ENCODE measurements at regions not wholly inside any gene's neighbourhood (a gene's known extent, or its start where the extent isn't known, plus 50 kb on each side); places are given as distances from the start of the nearest gene placed in this dataset.

DNA sequence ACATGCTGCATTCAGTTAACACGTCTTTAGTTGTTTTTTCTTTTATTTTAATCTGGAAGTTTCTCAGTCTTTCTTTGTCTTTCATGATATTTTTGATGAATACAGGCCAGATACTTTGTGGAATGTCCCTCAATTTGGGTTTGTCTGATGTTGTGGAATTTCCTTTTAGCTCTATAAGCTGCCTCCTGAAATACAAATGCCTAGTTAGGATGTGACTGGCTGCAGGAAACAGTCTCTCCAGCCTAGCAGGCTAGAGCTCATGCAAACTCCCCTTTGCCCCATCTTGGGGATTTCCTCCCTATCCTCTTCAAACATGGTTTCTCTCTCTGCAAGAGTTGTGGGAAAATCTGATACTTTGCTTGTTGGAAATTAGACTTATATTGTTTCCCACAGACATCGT lies 89.3 kb upstream of the JAG1 start:
- H3K4me3 ChIP-seq (ENCODE audit: low read length) = no peak overlapping the region
- no peak for DNase-seq (ENCODE audit: low read depth, low spot score)

DNA sequence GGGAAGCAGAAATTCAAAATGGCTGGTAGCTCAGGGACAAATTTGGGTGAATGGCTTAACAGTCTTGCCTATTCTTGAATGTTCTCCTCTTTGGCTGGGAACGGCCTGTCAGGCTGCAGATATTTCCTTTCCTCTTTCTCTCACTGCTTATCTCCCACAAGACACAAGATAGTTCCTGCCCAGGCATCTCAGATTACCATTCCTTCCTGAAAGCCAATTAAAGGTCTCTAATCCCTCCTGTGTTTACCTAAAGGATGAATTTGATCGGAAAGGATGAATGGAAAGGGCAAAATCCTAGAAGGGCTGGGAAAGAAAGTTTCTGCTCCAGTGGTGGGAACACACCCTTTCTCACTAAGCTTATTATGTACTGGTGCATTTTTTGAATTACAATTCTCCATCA lies 95.9 kb upstream of the JAG1 start:
- no peak for DNase-seq (ENCODE audit: low read depth, low spot score)
- H3K4me3 ChIP-seq (ENCODE audit: low read length) = no peak overlapping the region

DNA sequence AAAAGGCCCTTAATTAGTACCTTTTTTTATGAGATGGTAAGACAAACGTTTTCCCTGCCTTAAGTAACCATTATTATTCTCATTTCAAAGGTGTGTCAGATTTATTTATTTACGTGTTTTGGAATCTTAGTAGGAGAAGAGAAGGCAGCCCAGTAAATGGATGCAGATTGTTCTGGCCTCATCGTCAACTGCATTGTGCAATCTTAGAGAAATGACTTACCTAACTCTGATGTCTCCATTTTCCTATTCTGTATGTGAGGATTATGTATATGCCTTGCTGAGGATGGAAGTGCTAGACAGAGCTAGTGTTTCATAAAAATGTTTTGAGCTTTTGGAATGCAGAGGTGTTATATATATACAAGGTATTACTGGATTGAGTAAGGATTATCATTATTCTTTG lies 97.0 kb upstream of the JAG1 start:
- no peak overlapping the region for H3K4me3 ChIP-seq (ENCODE audit: low read length)
- no peak for DNase-seq (ENCODE audit: low read depth, low spot score)

DNA sequence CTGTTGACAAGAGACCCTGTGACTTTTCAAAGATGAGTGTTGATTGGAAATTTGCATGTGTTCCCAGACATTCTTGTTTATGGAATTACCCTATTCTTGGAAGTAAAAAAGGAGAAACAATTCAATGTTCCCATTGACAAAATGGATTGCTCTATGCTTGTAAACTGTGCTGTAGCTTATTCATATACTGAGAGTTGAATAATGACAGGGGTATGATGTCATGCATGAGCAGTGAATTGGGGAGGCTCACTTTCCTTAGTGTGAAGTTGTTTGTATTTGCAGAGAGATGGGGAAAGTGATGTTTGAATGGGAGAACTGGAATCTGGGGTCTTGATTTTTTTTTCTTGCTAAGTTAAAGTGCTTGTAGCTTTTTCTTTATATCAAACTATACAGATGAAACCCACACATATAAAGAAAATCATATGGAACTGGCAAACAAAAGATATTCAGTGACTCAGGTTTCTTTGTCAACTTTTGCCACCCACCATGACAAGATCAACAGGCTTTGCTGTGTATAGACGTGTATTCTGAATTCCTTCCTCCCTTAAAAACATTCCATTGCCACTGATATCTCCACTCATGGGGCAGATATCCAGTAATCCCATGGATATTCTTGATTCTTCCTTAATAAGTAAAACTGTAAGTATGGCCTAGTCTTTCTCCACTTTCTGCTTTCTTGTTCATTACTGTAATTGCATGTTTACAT lies 97.8 kb upstream of the JAG1 start:
- no peak overlapping the region for H3K4me3 ChIP-seq (ENCODE audit: low read length)
- DNase-seq (ENCODE audit: low read depth, low spot score) = no peak

DNA sequence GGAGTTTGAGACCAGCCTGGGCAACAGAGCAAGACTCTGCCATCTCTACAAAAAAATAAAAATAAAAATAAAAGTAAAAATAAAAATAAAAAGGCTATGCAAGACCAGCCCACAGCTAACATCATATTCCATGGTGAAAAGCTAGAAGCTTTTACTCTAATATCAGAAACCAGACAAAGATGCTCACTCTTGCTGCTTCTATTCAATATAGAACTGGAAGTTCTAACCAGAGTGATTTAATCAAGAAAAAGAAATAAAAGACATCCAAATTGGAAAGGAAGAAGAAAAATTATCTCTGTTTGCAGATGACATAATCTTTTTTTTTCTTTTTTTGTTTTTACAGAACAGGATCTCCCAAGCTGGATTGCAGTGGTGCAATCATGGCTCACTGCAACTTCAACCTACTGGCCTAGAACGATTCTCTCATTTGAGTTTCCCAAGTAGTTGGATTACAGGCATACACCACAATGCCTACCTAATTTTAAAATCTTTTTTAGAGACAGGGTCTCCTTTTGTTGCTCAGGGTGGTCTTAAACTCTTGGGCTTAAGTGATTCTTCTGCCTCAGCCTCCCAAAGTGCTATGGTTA lies 100.7 kb upstream of the JAG1 start:
- H3K4me3 ChIP-seq (ENCODE audit: low read length) = no peak overlapping the region
- DNase-seq (ENCODE audit: low read depth, low spot score) = no peak

DNA sequence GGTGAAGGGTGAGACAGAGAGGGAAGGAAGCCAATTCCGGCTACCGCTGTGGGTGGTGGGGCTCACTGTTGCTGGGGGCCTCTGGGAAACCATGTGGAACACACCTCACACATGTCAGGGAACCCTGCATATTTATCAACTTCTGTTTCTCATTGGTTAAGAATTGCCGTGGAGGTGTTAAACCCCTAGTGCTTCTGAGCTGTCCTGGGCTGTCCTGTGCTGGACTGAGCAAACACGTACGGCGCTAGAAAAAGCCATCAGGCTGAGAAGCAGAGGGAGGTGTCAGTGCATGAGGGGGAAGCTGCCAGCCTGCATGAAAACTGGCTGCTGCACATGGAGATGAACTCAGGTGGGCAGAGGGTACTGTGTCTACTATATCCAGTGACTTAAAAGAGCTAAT lies 103.9 kb upstream of the JAG1 start:
- no peak overlapping the region for H3K4me3 ChIP-seq (ENCODE audit: low read length)
- DNase-seq (ENCODE audit: low read depth, low spot score) = no peak

DNA sequence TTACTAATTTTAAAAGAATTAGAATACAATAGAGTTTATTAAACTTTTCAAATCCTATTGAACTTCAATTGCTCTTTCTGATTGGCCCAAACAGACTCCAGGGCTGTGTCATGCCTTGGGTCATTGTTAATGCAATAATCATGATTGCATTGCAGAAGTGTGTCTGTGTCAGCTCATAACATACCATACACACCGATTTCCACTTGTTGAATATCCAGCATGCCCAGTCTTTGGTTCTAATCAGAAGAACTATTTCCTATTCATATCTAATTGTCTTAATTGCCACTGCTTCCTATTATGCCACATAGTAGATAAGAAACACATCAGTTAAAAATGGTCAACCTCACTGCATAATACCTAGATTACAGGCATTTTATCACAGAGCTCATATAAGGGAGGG lies 106.1 kb upstream of the JAG1 start:
- DNase-seq (ENCODE audit: low read depth, low spot score) = no peak

DNA sequence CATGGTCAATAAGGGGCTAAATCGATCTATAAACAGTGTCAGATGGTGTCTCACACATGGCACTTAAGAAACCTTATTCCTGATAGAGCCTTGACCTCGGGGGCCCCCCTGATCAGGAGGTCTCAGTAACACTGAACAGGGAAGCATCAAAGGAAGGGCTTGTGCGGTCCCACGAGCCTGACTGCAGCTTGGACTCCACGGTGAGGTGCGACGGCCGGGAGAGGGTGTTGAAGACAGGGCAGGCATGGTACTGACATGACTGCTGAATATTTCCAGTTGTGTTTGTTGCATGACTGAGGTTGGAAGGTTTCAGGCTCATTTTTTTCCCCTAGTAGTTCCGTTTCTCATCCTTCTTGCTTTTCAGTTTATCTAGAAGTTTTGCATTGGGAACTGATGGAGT lies 107.1 kb upstream of the JAG1 start:
- no peak overlapping the region for H3K4me3 ChIP-seq (ENCODE audit: low read length)
- DNase-seq (ENCODE audit: low read depth, low spot score) = no peak

More for the DNA sequence above, 106.1 kb upstream of the JAG1 start:
- no peak overlapping the region for H3K4me3 ChIP-seq (ENCODE audit: low read length)

DNA sequence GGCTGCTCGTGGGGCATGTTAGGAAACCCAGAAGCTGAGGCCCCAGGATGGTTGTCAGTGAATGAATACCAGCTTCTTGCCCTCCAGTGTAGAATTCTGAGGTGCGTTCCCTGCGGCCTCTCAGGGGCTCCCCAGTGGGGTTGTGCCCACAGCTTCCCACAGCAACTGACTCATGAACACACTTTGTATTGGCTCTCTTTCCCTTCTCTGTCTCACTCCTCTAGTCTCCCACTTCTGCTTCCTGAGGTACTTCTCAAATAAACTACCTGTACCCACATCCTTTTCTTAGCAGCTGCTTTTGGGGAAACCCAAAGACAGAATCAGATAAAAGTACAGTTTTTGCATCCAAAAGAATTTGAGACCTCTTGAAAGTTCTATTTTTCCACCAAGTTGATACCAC lies 107.7 kb upstream of the JAG1 start:
- no peak for DNase-seq (ENCODE audit: low read depth, low spot score)
- no peak overlapping the region for H3K4me3 ChIP-seq (ENCODE audit: low read length)

DNA sequence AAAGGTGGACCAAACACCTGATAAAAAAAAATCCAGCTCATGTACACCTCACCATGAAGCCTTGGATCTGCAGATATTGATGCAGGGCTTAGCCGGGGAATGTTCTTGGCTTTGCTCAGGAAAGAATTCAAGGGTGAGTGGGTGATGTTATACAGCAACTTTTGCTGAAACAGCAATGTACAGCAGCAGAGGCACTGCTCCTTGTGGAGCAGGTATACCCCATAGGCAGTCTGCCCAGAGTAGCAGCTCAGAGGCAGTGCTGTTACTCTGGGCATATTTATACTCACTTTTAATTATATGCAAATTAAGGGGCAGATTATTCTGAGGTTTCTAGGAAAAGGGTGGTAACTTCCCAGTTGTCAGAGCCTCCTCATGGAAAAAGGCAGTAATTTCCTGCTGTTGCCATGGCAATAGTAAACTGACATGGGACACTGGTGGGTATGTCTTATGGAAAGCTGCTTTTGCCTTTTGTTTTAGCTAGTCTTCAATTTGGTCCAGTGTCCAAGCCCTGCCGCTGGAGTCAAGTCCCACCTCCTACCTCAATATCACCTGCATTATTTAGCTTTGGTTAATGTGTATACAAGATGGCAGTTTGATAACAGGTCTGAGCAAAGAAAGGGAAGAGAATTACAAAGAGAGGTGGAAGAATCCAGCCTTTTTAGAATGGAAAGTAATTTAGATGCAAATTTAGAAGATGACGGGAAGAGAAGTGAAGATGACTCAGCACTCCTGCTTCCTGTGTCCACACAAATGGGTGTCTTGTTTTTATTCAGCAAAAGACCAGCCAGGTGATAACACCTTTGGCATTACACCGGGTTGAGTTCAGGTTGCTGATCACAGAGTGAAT lies 110.1 kb upstream of the JAG1 start:
- DNase-seq (ENCODE audit: low read depth, low spot score) = no peak
- H3K4me3 ChIP-seq (ENCODE audit: low read length) = no peak overlapping the region

DNA sequence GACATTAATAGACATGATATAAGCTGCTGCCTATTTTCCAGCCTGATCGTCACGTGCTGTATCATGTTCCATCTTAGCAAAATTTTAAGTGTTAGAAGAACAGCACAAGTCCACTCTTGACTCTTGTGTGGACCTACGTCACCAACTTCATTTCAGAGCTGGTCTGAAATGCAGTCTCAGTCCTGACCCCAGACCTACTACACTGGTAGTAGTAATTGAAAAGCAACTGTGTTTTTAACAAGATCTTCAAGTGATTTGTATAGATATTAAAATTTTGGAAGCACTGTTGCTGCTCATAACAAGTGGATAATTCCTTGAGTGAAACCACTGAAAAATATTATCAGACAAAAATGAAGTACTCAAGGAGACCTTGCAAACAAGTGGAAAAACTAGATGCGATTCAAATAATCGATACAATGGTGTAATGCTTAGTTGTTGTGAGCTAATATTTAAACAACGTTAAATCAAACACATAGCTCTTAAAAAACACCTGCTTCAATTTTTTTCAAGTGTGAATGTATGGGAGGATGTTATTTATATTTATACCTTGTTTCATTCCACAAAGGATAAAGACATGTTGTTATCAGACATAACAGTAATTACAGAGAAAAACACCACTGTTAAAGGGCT lies 110.9 kb upstream of the JAG1 start:
- DNase-seq (ENCODE audit: low read depth, low spot score) = no peak
- no peak overlapping the region for H3K4me3 ChIP-seq (ENCODE audit: low read length)

DNA sequence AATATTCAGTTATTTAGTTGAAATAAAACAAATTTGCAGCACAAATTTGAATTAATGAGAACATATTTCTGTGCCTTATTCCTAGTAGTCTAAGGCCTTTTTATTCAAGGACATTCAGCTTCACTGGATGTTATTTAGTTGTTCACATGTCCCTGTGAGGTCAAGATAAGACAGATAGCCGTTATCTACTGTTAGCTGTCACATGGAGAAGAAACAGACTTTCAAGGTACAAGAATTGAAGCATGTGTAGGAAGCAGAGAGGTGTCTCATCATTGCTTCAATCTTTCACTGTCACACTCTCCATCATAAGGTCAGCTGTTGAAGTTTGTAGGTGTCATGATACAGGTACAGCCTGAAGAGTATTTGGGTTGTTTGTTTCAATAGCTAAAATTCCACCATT lies 112.9 kb upstream of the JAG1 start:
- H3K4me3 ChIP-seq (ENCODE audit: low read length) = no peak overlapping the region
- no peak for DNase-seq (ENCODE audit: low read depth, low spot score)

DNA sequence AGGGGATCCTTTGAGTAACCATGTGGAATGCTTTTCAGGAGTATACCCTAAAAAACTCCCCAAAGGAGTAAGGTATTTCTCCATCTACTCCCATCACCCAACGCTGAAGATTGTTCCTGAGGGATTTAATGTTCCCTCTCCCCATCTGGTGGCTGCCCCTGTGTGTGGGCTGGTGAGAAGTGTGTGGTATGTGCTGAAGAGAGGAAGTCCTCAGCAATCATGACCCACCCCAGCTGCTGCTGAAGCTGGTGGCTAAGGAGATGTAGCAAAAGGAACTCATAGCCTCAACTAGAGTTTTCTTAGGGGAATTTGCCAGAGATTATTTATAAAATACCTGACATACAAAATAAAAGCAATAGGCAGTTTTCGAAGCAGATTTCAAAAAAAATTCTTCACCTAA lies 114.3 kb upstream of the JAG1 start:
- no peak for DNase-seq (ENCODE audit: low read depth, low spot score)
- H3K4me3 ChIP-seq (ENCODE audit: low read length) = no peak overlapping the region

DNA sequence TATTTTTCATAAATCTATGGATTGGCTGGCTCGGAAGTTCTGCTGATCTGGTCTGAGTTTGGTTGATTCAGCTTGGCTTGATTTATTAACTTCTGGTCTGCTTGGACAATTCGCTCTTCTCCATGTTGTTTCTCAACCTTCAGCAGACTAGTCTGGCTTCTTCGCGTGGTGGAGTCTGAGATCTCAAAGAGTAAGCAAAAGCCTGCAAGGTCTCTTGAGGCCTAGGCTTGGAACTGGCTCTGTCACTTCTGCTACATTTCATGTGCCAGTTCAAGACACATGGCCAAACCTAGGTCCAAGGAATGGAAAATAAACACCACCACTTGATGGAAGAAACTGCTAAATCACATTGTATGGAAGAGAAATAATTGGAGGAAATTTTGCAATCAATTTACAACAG lies 115.1 kb upstream of the JAG1 start:
- no peak overlapping the region for H3K4me3 ChIP-seq (ENCODE audit: low read length)
- DNase-seq (ENCODE audit: low read depth, low spot score) = no peak

DNA sequence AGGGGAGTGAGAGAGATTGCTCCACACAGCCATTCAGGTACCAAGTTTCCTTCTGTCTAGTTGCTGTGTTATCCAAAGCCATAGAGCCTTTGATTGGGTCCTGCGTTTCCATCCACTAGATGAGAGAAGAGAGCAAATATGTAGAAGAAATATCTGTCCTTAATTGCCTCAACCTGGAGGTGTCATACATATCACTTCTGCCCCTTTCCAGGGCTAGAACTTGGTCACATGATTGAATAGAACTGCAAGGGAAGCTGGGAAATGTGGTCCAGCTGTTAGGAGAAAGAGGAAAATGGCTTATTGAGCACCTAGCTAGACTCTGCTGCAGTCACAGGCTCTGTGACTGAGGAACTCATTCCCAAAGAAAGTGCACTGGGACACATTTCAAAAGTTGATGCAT lies 115.6 kb upstream of the JAG1 start:
- no peak for DNase-seq (ENCODE audit: low read depth, low spot score)
- H3K4me3 ChIP-seq (ENCODE audit: low read length) = no peak overlapping the region

DNA sequence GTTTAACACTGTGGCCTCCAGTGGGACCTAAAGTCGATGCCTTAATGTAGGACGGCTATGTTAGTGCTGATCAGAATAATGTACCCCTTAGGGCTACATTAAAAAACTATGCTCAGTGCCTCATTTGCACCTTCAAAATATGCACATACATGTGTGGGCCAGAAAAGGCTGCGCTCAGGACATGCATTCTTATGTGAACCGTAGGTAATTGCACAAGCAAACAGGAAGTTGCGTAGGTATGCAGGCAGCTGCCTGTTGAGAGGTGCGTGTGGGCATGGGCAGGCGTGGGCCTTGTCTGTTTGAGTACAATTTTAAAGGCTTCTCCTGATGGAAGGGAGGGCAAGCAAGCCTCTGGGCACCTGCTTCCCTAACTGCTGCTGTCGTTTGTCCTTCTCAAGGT lies 116.2 kb upstream of the JAG1 start:
- no peak for DNase-seq (ENCODE audit: low read depth, low spot score)
- no peak overlapping the region for H3K4me3 ChIP-seq (ENCODE audit: low read length)

DNA sequence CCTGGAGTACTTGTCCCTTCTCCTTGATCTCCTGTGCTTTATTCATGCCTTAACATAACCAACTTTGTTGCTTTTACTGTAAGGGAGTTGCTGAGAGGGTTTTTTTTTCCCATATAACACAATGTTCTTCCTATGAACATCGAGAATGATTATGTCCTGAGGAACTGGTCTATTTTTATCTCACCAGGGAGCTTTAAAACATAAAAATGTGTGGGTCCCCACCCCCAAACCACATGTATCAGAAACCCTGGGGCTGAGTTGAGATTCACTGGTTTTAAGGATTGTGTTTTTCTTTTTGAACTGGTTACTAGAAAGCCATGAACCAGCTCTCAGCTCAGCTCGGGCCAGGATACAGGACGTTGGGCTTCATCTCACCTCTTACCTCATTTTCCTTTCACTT lies 118.5 kb upstream of the JAG1 start:
- peak; percentile 24 for DNase-seq (ENCODE audit: low read depth, low spot score)
- H3K4me3 ChIP-seq (ENCODE audit: low read length) = no peak overlapping the region

DNA sequence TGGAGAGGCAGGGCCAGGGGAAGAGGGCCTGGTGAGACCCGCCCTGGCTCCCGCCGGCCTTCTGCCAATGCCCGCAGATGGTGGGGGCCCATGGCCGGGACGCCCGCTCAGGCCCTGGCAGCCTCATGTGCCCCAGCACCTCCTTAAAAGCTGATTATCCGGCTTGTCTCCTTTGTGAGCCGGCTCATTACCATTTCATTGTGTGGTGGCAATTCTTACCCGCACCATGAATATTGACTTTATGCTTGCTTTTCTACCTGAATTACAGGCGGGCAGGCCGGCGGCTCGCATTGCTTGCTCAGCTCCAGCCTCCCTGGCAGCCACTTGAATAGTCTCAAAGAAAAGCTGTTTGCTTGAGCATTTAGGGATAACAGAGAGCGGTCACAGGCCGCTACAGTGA lies 120.0 kb upstream of the JAG1 start:
- H3K4me3 ChIP-seq (ENCODE audit: low read length) = no peak overlapping the region
- DNase-seq (ENCODE audit: low read depth, low spot score) = no peak

DNA sequence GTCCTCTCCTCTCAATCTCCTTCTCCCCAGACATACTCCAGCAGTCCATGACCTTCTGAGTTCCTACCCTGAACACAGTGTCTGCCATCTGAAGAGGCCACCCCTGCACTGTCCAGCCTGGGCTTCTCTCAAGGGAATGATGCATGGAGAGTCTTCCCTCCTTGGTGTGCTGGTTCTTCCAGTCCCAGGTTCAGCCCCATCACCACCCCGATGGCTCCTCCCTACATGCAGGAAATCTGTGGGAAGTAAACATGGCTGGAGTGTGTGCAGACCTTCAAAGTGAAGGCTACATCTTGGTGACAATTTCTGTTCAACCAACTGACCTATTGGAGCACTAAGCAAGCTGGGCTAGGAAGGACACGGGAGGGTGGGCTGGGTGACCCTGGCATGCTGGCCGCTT lies 121.0 kb upstream of the JAG1 start:
- H3K4me3 ChIP-seq (ENCODE audit: low read length) = no peak overlapping the region
- no peak for DNase-seq (ENCODE audit: low read depth, low spot score)
